NCI-H1436 treated with DMSO at 0.1 percent for 48 hours (cell line): ENCODE measurements at regions not wholly inside any gene's neighbourhood (a gene's known extent, or its start where the extent isn't known, plus 50 kb on each side); places are given as distances from the start of the nearest gene placed in this dataset.
"Not testable (repeated sequence)": the region's sequence is repeated elsewhere in the genome, so short reads cannot be mapped to it uniquely, and the experiment has no call there.

Experiments used
- DNase-seq: peaks from one replicate; lab custom pipeline; 2025; lab: John Stamatoyannopoulos, UW

GRCh38 chr4:38470735-38471262 lies 193.2 kb upstream of the KLF3 start:
- no peak for DNase-seq

DNA sequence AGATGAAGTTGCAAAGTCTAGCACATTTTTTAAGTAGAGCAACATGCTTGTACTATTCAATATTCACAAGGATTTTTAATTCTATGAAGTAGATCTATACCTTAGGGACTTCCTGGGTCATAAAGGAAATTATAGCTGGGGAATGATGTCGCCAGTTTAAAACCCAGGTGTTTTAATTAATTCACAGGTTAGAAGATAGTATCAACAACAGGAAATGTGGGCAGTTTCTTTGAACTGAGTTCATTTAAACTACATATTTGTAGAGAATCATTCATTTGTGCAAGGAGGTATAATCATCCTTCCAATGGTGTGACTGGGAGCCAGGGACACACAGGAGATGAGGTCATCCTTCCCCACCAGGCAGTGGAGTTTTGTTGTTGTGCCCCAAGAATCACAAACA lies 181.3 kb upstream of the KLF3 start:
- DNase-seq = no peak

DNA sequence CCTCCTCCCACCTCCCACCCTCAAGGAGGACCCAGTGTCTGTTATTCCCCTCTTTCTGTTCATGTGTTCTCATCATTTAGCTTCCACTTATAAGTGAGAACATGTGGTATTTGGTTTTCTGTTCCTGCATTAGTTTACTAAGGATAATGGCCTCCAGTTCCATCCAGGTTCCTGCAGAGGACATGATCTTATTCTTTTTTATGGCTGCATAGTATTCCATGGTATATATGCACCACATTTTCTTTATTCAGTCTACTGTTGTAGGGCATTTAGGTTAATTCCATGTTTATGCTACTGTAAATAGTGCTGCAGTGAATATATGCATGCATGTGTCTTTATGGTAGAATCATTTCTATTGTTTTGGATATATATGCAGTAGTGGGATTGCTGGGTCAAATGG lies 180.4 kb upstream of the KLF3 start:
- DNase-seq = not testable (repeated sequence)

- DNase-seq = no peak
Observed at GRCh38 chr4:38489011-38489861, 174.8 kb upstream of the KLF3 start.

- no peak for DNase-seq
Observed at GRCh38 chr4:38489924-38490639, 173.9 kb upstream of the KLF3 start.

- no peak for DNase-seq
Observed at GRCh38 chr4:38490753-38491446, 173.1 kb upstream of the KLF3 start.

- no peak for DNase-seq
Observed at GRCh38 chr4:38491854-38492478, 172.0 kb upstream of the KLF3 start.

DNA sequence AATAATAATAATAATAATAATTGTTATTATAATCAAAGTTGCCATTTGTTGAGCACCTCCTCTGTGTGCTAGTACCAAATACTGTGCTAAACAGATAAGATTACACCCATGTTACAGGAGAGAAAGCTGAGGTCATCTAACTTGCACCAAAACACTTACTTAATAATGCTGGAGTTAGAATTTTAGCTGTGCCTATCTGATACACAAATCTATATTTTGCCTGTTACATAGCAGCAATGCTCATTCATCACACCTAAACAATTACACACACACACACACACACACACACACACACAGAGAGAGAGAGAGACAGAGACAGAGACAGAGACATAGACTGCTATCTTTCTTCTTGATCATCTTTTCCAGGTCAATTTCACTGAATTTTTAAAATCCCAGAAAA lies 170.9 kb upstream of the KLF3 start:
- no peak for DNase-seq

- no peak for DNase-seq
Observed at GRCh38 chr4:38495446-38495845, 168.6 kb upstream of the KLF3 start.

- DNase-seq = no peak
Observed at GRCh38 chr4:38497121-38497520, 166.9 kb upstream of the KLF3 start.

- DNase-seq = no peak
Observed at GRCh38 chr4:38499101-38499500, 164.9 kb upstream of the KLF3 start.

DNA sequence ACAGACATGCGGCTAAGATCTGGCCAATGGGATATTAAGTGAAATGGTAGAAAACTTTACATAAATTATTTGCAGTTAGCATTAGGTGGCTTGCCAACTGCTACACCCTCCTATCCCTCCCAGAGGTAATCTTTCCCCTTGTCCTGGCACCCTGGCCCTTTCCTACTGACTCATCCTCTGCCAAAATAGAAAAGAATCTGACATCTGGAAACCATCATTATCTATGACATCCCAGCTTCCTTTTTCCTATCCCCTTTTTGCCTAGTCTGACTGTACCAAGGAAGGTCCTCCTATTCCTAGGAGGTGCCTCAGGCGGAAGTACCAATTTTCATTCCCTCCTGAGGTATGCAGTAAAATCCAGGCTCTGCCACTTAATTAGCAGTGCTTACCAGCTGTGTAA lies 163.6 kb upstream of the KLF3 start:
- DNase-seq = no peak

GRCh38 chr4:38501698-38502097 lies 162.3 kb upstream of the KLF3 start:
- no peak for DNase-seq

- no peak for DNase-seq
Observed at GRCh38 chr4:38503689-38504395, 160.2 kb upstream of the KLF3 start.

GRCh38 chr4:38504396-38504715 lies 159.6 kb upstream of the KLF3 start:
- no peak for DNase-seq

DNA sequence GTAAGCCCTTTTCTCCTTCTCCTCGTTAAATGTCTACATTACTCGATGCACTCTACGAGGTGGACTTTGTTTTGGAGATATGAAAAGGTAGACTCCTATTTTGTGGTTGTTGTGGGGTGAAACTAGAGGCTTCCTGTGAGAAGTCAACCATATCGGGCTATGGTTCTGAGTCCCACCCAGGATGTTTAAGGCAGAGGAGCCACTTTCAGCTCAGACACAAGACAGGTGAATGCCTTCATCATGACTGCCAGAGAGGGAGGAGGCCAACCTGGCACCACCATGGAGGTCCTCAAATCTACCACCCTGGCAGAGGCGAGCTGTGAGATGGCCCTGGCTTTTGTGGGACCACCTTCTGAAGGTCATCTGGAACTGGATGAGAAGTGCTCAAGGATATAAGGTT lies 154.4 kb upstream of the KLF3 start:
- DNase-seq = no peak

DNA sequence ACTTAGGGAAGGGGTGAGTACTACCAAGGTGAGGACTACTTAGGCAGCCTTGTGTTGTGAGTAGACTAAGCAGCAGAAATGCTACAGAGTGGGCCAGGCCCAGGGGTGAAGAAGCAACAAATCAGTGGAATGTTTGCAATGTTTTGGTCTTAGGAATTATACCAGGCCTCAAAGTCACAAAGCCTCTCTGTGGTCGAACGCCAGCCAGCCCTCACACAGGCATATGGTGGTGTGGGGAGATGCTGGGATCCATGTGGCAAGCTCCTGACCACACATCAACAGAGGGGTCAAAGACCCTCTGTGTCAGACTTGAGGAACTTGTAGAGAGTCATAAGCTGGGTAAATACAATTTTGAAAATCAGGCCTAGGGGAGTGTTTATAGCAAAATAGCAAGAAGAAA lies 153.8 kb upstream of the KLF3 start:
- DNase-seq = no peak

GRCh38 chr4:38511702-38512101 lies 152.3 kb upstream of the KLF3 start:
- DNase-seq = no peak

DNA sequence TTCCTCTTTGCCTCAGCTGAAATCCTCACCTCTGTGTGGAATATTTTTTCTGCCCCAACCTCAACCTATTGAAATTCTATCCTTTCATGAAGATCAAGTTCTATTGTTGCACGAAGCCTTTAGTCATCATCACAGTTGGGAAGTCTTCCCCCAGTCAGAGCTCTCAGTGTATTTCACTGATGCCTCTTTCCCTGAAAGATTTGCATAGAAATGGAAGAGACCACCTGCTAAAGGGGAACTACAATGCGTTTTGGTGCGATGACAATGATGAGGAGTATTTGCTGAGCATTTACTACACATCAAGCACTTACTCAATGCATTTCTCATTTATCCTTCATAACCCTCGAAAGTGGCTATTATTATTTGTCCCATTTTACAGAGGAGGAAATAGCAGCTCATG lies 151.2 kb upstream of the KLF3 start:
- DNase-seq = peak; percentile 11

- no peak for DNase-seq
Observed at GRCh38 chr4:38514465-38515146, 149.4 kb upstream of the KLF3 start.

DNA sequence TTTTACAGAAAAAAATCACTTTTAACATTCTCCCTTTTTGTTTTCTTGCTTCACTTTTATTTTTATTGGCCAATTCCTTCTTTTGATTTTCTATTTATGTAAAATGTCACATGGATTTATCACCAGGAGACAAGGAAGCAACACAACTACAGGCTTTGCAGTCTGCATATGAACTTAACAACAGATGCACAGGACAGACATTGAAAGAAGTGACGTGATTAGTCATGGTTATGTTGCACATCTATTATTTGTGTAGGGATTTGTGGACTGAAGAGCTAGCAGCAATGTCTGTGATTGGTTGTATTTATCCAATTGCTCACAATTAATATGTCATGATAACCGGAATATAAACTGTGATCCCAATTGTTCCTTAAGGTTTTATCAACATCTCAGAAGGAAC lies 147.8 kb upstream of the KLF3 start:
- DNase-seq = no peak
